H1 (cell line): ENCODE measurements at regions not wholly inside any gene's neighbourhood (a gene's known extent, or its start where the extent isn't known, plus 50 kb on each side); places are given as distances from the start of the nearest gene placed in this dataset.

Source experiments
- BRCA1 ChIP-seq: IDR thresholded peaks from 2 replicates; pipeline ENCODE4 v1.6.1; 2012; ENCODE audit warnings: low read depth, low read length, improper control_type of control experiment
- CHD2 ChIP-seq: IDR thresholded peaks from 2 replicates; pipeline ENCODE4 v1.6.1; 2012; ENCODE audit warnings: low read length, improper control_type of control experiment
- EZH2 ChIP-seq: fragments of 200-600 bp; sonication (generic); IDR thresholded peaks from 2 replicates; pipeline ENCODE4 v1.7.1; 2012; ENCODE audit warnings: low read depth, mild to moderate bottlenecking, moderate library complexity, low read length, inconsistent platforms; ENCODE audit not compliant: severe bottlenecking
- KDM1A ChIP-seq: fragments of 200-600, 300-600 bp; sonication (generic); IDR thresholded peaks from 2 replicates; pipeline ENCODE4 v1.7.1; 2016; ENCODE audit warnings: mild to moderate bottlenecking, low read length, borderline replicate concordance
- NANOG ChIP-seq: IDR thresholded peaks from 2 replicates; pipeline ENCODE4 v1.6.1; 2011; ENCODE audit warnings: low read length, low read depth, mild to moderate bottlenecking, inconsistent platforms; ENCODE audit not compliant: insufficient read depth, poor library complexity, severe bottlenecking
- POLR2A ChIP-seq, 2 experiments: IDR thresholded peaks; 1 replicate in 1 of 2; 2 replicates in 1 of 2; pipeline ENCODE4 v1.6.1; 2011; ENCODE audit warnings: low read depth in 2 of 2, low read length in 2 of 2, mild to moderate bottlenecking in 2 of 2; ENCODE audit errors: control extremely low read depth in 1 of 2
- POLR2AphosphoS5 ChIP-seq: IDR thresholded peaks from 2 replicates; pipeline ENCODE4 v1.6.1; 2011; ENCODE audit warnings: low read depth, low read length
- RNF2 ChIP-seq: fragments of 200-900, 300-1000 bp; sonication (generic); IDR thresholded peaks from 2 replicates; pipeline ENCODE4 v1.7.1; 2016; ENCODE audit warnings: borderline replicate concordance, low read depth, mild to moderate bottlenecking, antibody characterized with exemption, low read length; ENCODE audit not compliant: poor library complexity, severe bottlenecking; ENCODE audit errors: missing control alignments
- SAP30 ChIP-seq: fragments of 300-600 bp; sonication (generic); IDR thresholded peaks from 2 replicates; pipeline ENCODE4 v1.7.1; 2012; ENCODE audit warnings: low read length, moderate library complexity, mild to moderate bottlenecking, inconsistent platforms; ENCODE audit not compliant: insufficient read depth, insufficient replicate concordance
- SIRT6 ChIP-seq: IDR thresholded peaks from one replicate; pipeline ENCODE4 v1.7.1; 2012; ENCODE audit warnings: low read length, inconsistent platforms
- YY1 ChIP-seq: IDR thresholded peaks from 2 replicates; pipeline ENCODE4 v1.6.1; 2011; ENCODE audit warnings: low read depth, mild to moderate bottlenecking, low read length
- TF ChIP-seq, protein P1 (sequence below), 3 experiments: IDR thresholded peaks; 1 replicate in 2 of 3; 2 replicates in 1 of 3; pipeline versions ENCODE4 v1.5.1 to v1.6.1; 2011; ENCODE audit warnings: low read length in 3 of 3, mild to moderate bottlenecking in 3 of 3, inconsistent platforms in 2 of 3, low read depth in 1 of 3, moderate library complexity in 1 of 3; ENCODE audit not compliant: insufficient read depth in 1 of 3; ENCODE audit errors: control extremely low read depth in 1 of 3
- TF ChIP-seq, protein P2 (sequence below): IDR thresholded peaks from 2 replicates; pipeline ENCODE4 v1.6.1; 2012; ENCODE audit warnings: inconsistent platforms

DNA sequence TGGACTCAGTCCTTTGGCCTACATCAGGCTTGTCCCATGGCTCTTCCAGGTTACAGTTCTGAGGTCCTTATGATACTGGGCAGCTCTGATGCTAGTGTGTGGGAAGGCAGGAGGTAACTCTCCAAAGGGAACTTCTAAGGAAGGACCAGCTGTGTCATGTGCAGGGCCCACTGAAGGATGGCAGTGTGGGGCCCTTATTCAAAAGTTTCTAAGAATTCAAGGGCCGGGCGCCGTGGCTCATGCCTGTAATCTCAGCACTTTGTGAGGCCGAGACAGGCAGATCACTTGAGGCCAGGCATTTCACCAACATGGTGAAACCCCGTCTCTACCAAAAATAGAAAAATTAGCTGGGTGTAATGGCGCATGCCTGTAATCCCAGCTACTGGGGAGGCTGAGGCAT lies 254.2 kb upstream of the HABP2 start:
- TF ChIP-seq KDM1A (no peak), NANOG (no peak), SIRT6 (no peak), SAP30 (no peak), YY1 (no peak), RNF2 (no peak), EZH2 (no peak), BRCA1 (no peak), POLR2A (IDR thresholded peaks at IDR 0.05; ENCODE audit: control extremely low read depth in 1 of 2, low read depth in 2 of 2, low read length in 2 of 2) (no peak), POLR2AphosphoS5 (no peak), CHD2 (no peak)
- TF ChIP-seq, protein P1, sequence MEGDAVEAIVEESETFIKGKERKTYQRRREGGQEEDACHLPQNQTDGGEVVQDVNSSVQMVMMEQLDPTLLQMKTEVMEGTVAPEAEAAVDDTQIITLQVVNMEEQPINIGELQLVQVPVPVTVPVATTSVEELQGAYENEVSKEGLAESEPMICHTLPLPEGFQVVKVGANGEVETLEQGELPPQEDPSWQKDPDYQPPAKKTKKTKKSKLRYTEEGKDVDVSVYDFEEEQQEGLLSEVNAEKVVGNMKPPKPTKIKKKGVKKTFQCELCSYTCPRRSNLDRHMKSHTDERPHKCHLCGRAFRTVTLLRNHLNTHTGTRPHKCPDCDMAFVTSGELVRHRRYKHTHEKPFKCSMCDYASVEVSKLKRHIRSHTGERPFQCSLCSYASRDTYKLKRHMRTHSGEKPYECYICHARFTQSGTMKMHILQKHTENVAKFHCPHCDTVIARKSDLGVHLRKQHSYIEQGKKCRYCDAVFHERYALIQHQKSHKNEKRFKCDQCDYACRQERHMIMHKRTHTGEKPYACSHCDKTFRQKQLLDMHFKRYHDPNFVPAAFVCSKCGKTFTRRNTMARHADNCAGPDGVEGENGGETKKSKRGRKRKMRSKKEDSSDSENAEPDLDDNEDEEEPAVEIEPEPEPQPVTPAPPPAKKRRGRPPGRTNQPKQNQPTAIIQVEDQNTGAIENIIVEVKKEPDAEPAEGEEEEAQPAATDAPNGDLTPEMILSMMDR (IDR thresholded peaks at IDR 0.05; ENCODE audit: control extremely low read depth in 1 of 3, insufficient read depth in 1 of 3, low read depth in 1 of 3, low read length in 3 of 3): no peak
- TF ChIP-seq, protein P2, sequence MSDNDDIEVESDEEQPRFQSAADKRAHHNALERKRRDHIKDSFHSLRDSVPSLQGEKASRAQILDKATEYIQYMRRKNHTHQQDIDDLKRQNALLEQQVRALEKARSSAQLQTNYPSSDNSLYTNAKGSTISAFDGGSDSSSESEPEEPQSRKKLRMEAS: no peak
